Smooth muscle cell (in vitro differentiated cells): ENCODE measurements at regions not wholly inside any gene's neighbourhood (a gene's known extent, or its start where the extent isn't known, plus 50 kb on each side); places are given as distances from the start of the nearest gene placed in this dataset.

Experiments used
- DNase-seq: peaks from one replicate; lab custom pipeline; 2025; ENCODE audit not compliant: unreplicated experiment; lab: John Stamatoyannopoulos, UW
- H2AFZ ChIP-seq: fragments of 200-600 bp; sonication (generic); 2 replicates; pipeline ENCODE4 v1.6.0; 2016; ENCODE audit warnings: antibody characterized with exemption, low read depth, mild to moderate bottlenecking
- H3F3A ChIP-seq: fragments of 200-600 bp; sonication (generic); 2 replicates; pipeline ENCODE4 v1.6.0; 2017; ENCODE audit warnings: antibody characterized with exemption, low read depth
- H3K27ac ChIP-seq: fragments of 200-600 bp; sonication (generic); 2 replicates; pipeline ENCODE4 v1.5.1; 2016; ENCODE audit warnings: low read depth, mild to moderate bottlenecking
- H3K27me3 ChIP-seq: fragments of 200-600 bp; sonication (generic); 2 replicates; pipeline ENCODE4 v1.6.1; 2016; ENCODE audit warnings: low read depth, mild to moderate bottlenecking
- H3K36me3 ChIP-seq: fragments of 200-600 bp; sonication (generic); 2 replicates; pipeline ENCODE4 v1.5.1; 2016; ENCODE audit warnings: low read depth
- H3K4me1 ChIP-seq: fragments of 200-600 bp; sonication (generic); 2 replicates; pipeline ENCODE4 v1.5.1; 2016; ENCODE audit warnings: low read depth
- H3K4me2 ChIP-seq: fragments of 200-600 bp; sonication (generic); 2 replicates; pipeline ENCODE4 v1.6.0; 2016; ENCODE audit warnings: mild to moderate bottlenecking
- H3K4me3 ChIP-seq: fragments of 200-600 bp; sonication (generic); 2 replicates; pipeline ENCODE4 v1.5.1; 2016; ENCODE audit warnings: mild to moderate bottlenecking
- H3K79me2 ChIP-seq: fragments of 200-600 bp; sonication (generic); 2 replicates; pipeline ENCODE4 v1.6.0; 2016; ENCODE audit warnings: low read depth, mild to moderate bottlenecking
- H3K9ac ChIP-seq: fragments of 200-600 bp; sonication (generic); 2 replicates; pipeline ENCODE4 v1.6.0; 2016; ENCODE audit warnings: low read depth
- H3K9me3 ChIP-seq: fragments of 200-600 bp; sonication (generic); replicated peaks from 2 replicates; pipeline ENCODE4 v1.5.1; 2016; ENCODE audit warnings: low read depth
- H4K20me1 ChIP-seq: fragments of 200-600 bp; sonication (generic); 2 replicates; pipeline ENCODE4 v1.6.0; 2016; ENCODE audit warnings: low read depth
- CTCF ChIP-seq: fragments of 200-600 bp; sonication (generic); IDR thresholded peaks from 2 replicates; pipeline ENCODE4 v1.5.1; 2017; ENCODE audit warnings: borderline replicate concordance, mild to moderate bottlenecking, antibody characterized with exemption; ENCODE audit not compliant: insufficient read depth, poor library complexity, severe bottlenecking
- WGBS: methylation state at CpG from one replicate; pipeline ENCODE4 v1.1.7; 2016; ENCODE audit warnings: low lambda C conversion rate; 5-methylcytosine and 5-hydroxymethylcytosine counted together

- Histone ChIP-seq H3K79me2 (no peaks in the 10 kb centered on the region), H3K9me3 (no peaks in the 10 kb centered on the region), H3K36me3 (no peaks in the 10 kb centered on the region), H3F3A (no peaks in the 10 kb centered on the region), H4K20me1 (no peaks in the 10 kb centered on the region), H3K4me1 (no peaks in the 10 kb centered on the region), H3K9ac (no peak overlapping the region), H3K4me3 (no peak overlapping the region), H3K27ac (no peak overlapping the region), H2AFZ (no peak overlapping the region), H3K4me2 (no peak overlapping the region), H3K27me3 (no peaks in the 10 kb centered on the region)
- no peak for TF ChIP-seq CTCF
- 81% methylated on average over 2 of the region's 2 CpGs for WGBS
- DNase-seq = no peak
Observed at GRCh38 chr2:53582556-53582955, 185.0 kb upstream of the CHAC2 start.

GRCh38 chr2:53576166-53576565, 191.4 kb upstream of the CHAC2 start:
- Histone ChIP-seq H3K4me2 (peak overlapping the region; percentile 59), H3K4me1 (peaks cover 18% of the 10 kb centered on the region), H3K27ac (no peak overlapping the region), H2AFZ (peak overlapping the region; percentile 26), H3K27me3 (no peaks in the 10 kb centered on the region), H3K36me3 (no peaks in the 10 kb centered on the region), H3K9me3 (no peaks in the 10 kb centered on the region), H3K79me2 (no peaks in the 10 kb centered on the region), H3F3A (no peaks in the 10 kb centered on the region), H4K20me1 (no peaks in the 10 kb centered on the region), H3K4me3 (no peak overlapping the region), H3K9ac (no peak overlapping the region)
- WGBS = 15% methylated on average over 3 of the region's 3 CpGs
- TF ChIP-seq CTCF = no peak
- no peak for DNase-seq

GRCh38 chr2:53575721-53576124, 191.9 kb upstream of the CHAC2 start:
- Histone ChIP-seq H3F3A (no peaks in the 10 kb centered on the region), H3K4me1 (peaks cover 18% of the 10 kb centered on the region), H3K9me3 (no peaks in the 10 kb centered on the region), H3K27ac (no peak overlapping the region), H3K9ac (no peak overlapping the region), H4K20me1 (no peaks in the 10 kb centered on the region), H3K4me3 (no peak overlapping the region), H2AFZ (peak overlapping the region; percentile 26), H3K4me2 (peak overlapping the region; percentile 59), H3K36me3 (no peaks in the 10 kb centered on the region), H3K27me3 (no peaks in the 10 kb centered on the region), H3K79me2 (no peaks in the 10 kb centered on the region)
- TF ChIP-seq CTCF = no peak
- 60% methylated on average over 6 of the region's 6 CpGs for WGBS
- no peak for DNase-seq

DNA sequence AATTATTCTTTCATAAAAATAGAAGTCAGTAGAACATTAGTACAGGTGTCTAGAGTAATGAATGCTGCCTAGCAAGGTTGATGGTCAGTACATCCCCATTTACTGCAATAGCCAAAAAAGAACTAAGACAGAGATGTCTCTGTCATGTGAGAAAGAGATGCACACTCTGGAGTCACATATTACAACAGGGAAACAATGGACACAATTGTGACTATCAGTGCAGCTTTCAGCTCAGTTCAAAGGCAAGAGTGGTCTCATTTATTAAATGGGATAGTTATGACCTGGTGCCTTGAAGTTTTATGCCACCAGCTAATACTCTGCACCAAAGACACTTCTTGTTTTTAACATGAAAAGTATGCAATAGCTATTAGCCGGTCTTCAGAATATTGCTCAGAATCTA, 194.9 kb upstream of the CHAC2 start:
- no peak for DNase-seq
- TF ChIP-seq CTCF = no peak
- Histone ChIP-seq H3K4me2 (no peak overlapping the region), H3K79me2 (no peaks in the 10 kb centered on the region), H4K20me1 (no peaks in the 10 kb centered on the region), H3F3A (no peaks in the 10 kb centered on the region), H3K27me3 (no peaks in the 10 kb centered on the region), H3K27ac (no peak overlapping the region), H3K9me3 (no peaks in the 10 kb centered on the region), H2AFZ (no peak overlapping the region), H3K4me3 (no peak overlapping the region), H3K9ac (no peak overlapping the region), H3K4me1 (peaks cover 18% of the 10 kb centered on the region), H3K36me3 (no peaks in the 10 kb centered on the region)
- WGBS = 96% methylated on average over 1 of the region's 1 CpG
